ENCODE measurements at regions not wholly inside any gene's neighbourhood (a gene's known extent, or its start where the extent isn't known, plus 50 kb on each side); places are given as distances from the start of the nearest gene placed in this dataset.
"Not testable (repeated sequence)": the region's sequence is repeated elsewhere in the genome, so short reads cannot be mapped to it uniquely, and the experiment has no call there.

GRCh38 chr3:153221748-153222162, 59.7 kb downstream of the RAP2B start:
- no peak for DNase-seq

GRCh38 chr3:153226877-153227276, 64.9 kb downstream of the RAP2B start:
- DNase-seq, result not testable (repeated sequence)

GRCh38 chr3:153230427-153230826, 68.4 kb downstream of the RAP2B start:
- DNase-seq, result not testable (repeated sequence)

- not testable (repeated sequence) for DNase-seq
Observed at GRCh38 chr3:153231245-153231644, 69.2 kb downstream of the RAP2B start.

- not testable (repeated sequence) for DNase-seq
Observed at GRCh38 chr3:153232050-153232752, 70.2 kb downstream of the RAP2B start.

- DNase-seq, result no peak
Observed at GRCh38 chr3:153232851-153233271, 70.8 kb downstream of the RAP2B start.

- DNase-seq, result no peak
Observed at GRCh38 chr3:153233986-153234385, 72.0 kb downstream of the RAP2B start.

- DNase-seq, result no peak
Observed at GRCh38 chr3:153242896-153243295, 80.9 kb downstream of the RAP2B start.

GRCh38 chr3:153244961-153245360, 82.9 kb downstream of the RAP2B start:
- DNase-seq, result no peak

- DNase-seq, result no peak
Observed at GRCh38 chr3:153245661-153246060, 83.6 kb downstream of the RAP2B start.

GRCh38 chr3:153246331-153246730, 84.3 kb downstream of the RAP2B start:
- DNase-seq, result no peak

GRCh38 chr3:153246806-153247205, 84.8 kb downstream of the RAP2B start:
- no peak for DNase-seq

- no peak for DNase-seq
Observed at GRCh38 chr3:153247331-153248330, 85.6 kb downstream of the RAP2B start.

- DNase-seq, result not testable (repeated sequence)
Observed at GRCh38 chr3:153248835-153249234, 86.8 kb downstream of the RAP2B start.

GRCh38 chr3:153249906-153250305, 87.9 kb downstream of the RAP2B start:
- no peak for DNase-seq

GRCh38 chr3:153250446-153250845, 88.4 kb downstream of the RAP2B start:
- DNase-seq, result no peak

GRCh38 chr3:153252963-153253362, 90.9 kb downstream of the RAP2B start:
- no peak for DNase-seq

- no peak for DNase-seq
Observed at GRCh38 chr3:153254361-153254760, 92.3 kb downstream of the RAP2B start.

- no peak for DNase-seq
Observed at GRCh38 chr3:153257673-153258351, 95.8 kb downstream of the RAP2B start.

GRCh38 chr3:153259956-153260355, 97.9 kb downstream of the RAP2B start:
- no peak for DNase-seq

GRCh38 chr3:153260681-153261080, 98.7 kb downstream of the RAP2B start:
- no peak for DNase-seq

- no peak for DNase-seq
Observed at GRCh38 chr3:153266619-153267018, 104.6 kb downstream of the RAP2B start.

Measured in NCI-H524 treated with DMSO at 0.1 percent for 48 hours (cell line).